Liver (tissue), 8 donors: ENCODE measurements at regions not wholly inside any gene's neighbourhood (a gene's known extent, or its start where the extent isn't known, plus 50 kb on each side); places are given as distances from the start of the nearest gene placed in this dataset.
A peak's percentile ranks its signal among the peaks of the same experiment; 100 is the strongest.

ENCODE experiments used
- DNase-seq: peaks from one replicate; pipeline ENCODE4 v3.0.0-alpha.2; 2017; ENCODE audit warnings: low spot score
- H3K27ac ChIP-seq, 2 donors: one replicate each; pipeline ENCODE4 v1.7.0; 2013; ENCODE audit warnings: inconsistent platforms in 2 of 2, low read length in 2 of 2, control low read depth in 1 of 2, low read depth in 1 of 2, mild to moderate bottlenecking in 1 of 2
- H3K27me3 ChIP-seq, 4 donors: one replicate each; pipeline versions ENCODE4 v1.6.1 to v1.7.0; 2013; ENCODE audit warnings: low read length in 3 of 4, inconsistent platforms in 1 of 4, mild to moderate bottlenecking in 1 of 4, moderate library complexity in 1 of 4; ENCODE audit not compliant: control insufficient read depth in 4 of 4, insufficient read depth in 4 of 4
- H3K36me3 ChIP-seq, 4 donors: one replicate each; pipeline versions ENCODE4 v1.6.1 to v1.7.0; 2013; ENCODE audit warnings: low read length in 3 of 4, mild to moderate bottlenecking in 3 of 4, low read depth in 1 of 4, moderate library complexity in 1 of 4; ENCODE audit not compliant: control insufficient read depth in 4 of 4, insufficient read depth in 3 of 4
- H3K4me1 ChIP-seq, 4 donors: one replicate each; pipeline versions ENCODE4 v1.6.1 to v1.7.0; 2013; ENCODE audit warnings: low read length in 3 of 4, mild to moderate bottlenecking in 3 of 4, moderate library complexity in 1 of 4; ENCODE audit not compliant: control insufficient read depth in 4 of 4, insufficient read depth in 4 of 4
- H3K4me3 ChIP-seq, 3 donors: one replicate each; pipeline versions ENCODE4 v1.6.1 to v1.7.0; 2013; ENCODE audit warnings: low read length in 3 of 3, control low read depth in 1 of 3, low read depth in 1 of 3, mild to moderate bottlenecking in 1 of 3
- H3K9ac ChIP-seq, 2 donors: one replicate each; pipeline ENCODE4 v1.7.0; 2013; ENCODE audit warnings: low read length in 2 of 2, mild to moderate bottlenecking in 2 of 2, moderate library complexity in 2 of 2, control low read depth in 1 of 2, low read depth in 1 of 2
- H3K9me3 ChIP-seq, 4 donors: one replicate each; pipeline versions ENCODE4 v1.6.1 to v1.7.0; 2013; ENCODE audit warnings: low read length in 3 of 4; ENCODE audit not compliant: control insufficient read depth in 4 of 4
- EGR1 ChIP-seq, 2 donors: IDR thresholded peaks; 2 replicates each; pipeline ENCODE4 v1.6.1; 2016 to 2018; ENCODE audit warnings: antibody characterized with exemption in 2 of 2, low read depth in 2 of 2
- FOXA1 ChIP-seq: IDR thresholded peaks from 2 replicates; pipeline ENCODE4 v1.6.1; 2016; ENCODE audit warnings: antibody characterized with exemption
- FOXA2 ChIP-seq: IDR thresholded peaks from 2 replicates; pipeline ENCODE4 v1.6.1; 2016; ENCODE audit warnings: antibody characterized with exemption
- GABPA ChIP-seq, 2 donors: IDR thresholded peaks in 1 of 2; conservative IDR thresholded peaks in 1 of 2; 2 replicates each; pipeline ENCODE4 v1.6.1; 2016; ENCODE audit warnings: antibody characterized with exemption in 2 of 2, mild to moderate bottlenecking in 1 of 2, moderate library complexity in 1 of 2
- HNF4A ChIP-seq, 2 donors: conservative IDR thresholded peaks; 2 replicates each; pipeline ENCODE4 v1.6.1; 2016; ENCODE audit warnings: antibody characterized with exemption in 2 of 2, mild to moderate bottlenecking in 2 of 2
- HNF4G ChIP-seq: IDR thresholded peaks from 2 replicates; pipeline ENCODE4 v1.6.1; 2016; ENCODE audit warnings: antibody characterized with exemption
- JUND ChIP-seq, 2 donors: IDR thresholded peaks; 2 replicates each; pipeline ENCODE4 v1.6.1; 2016; ENCODE audit warnings: antibody characterized with exemption in 2 of 2
- NR2F2 ChIP-seq: IDR thresholded peaks from 2 replicates; pipeline ENCODE4 v1.6.1; 2016; ENCODE audit warnings: antibody characterized with exemption
- RAD21 ChIP-seq, 2 donors: IDR thresholded peaks; 2 replicates each; pipeline ENCODE4 v1.6.1; 2016; ENCODE audit warnings: antibody characterized with exemption in 2 of 2, mild to moderate bottlenecking in 2 of 2
- RXRA ChIP-seq, 2 donors: IDR thresholded peaks; 2 replicates each; pipeline ENCODE4 v1.6.1; 2017 to 2018; ENCODE audit warnings: antibody characterized with exemption in 2 of 2, mild to moderate bottlenecking in 1 of 2
- SP1 ChIP-seq: IDR thresholded peaks from 2 replicates; pipeline ENCODE4 v1.6.1; 2018; ENCODE audit warnings: antibody characterized with exemption, mild to moderate bottlenecking
- TAF1 ChIP-seq: conservative IDR thresholded peaks from 2 replicates; pipeline ENCODE4 v1.6.1; 2016; ENCODE audit warnings: antibody characterized with exemption, mild to moderate bottlenecking
- YY1 ChIP-seq: IDR thresholded peaks from 2 replicates; pipeline ENCODE4 v1.6.1; 2016; ENCODE audit warnings: antibody characterized with exemption, mild to moderate bottlenecking
- WGBS: extraction: QIAGEN DNeasy Blood & Tissue Kit; methylation state at CpG from one replicate; pipeline ENCODE4 v1.1.7; 2013; 5-methylcytosine and 5-hydroxymethylcytosine counted together
- TF ChIP-seq, protein P1 (sequence below): fragments of 150-350 bp; IDR thresholded peaks from 2 replicates; pipeline ENCODE4 v1.5.1; 2017; ENCODE audit warnings: improper control_type of control experiment, low read depth, low read length; ENCODE audit not compliant: missing input control
- TF ChIP-seq, protein P2 (sequence below): IDR thresholded peaks from 2 replicates; pipeline ENCODE4 v1.6.1; 2016; ENCODE audit warnings: antibody characterized with exemption
- TF ChIP-seq, protein P3 (sequence below): IDR thresholded peaks from 2 replicates; pipeline ENCODE4 v1.6.1; 2016; ENCODE audit warnings: antibody characterized with exemption, mild to moderate bottlenecking
- TF ChIP-seq, protein P4 (sequence below): IDR thresholded peaks from 2 replicates; pipeline ENCODE4 v1.6.1; 2016; ENCODE audit warnings: antibody characterized with exemption
- TF ChIP-seq, protein P5 (sequence below): IDR thresholded peaks from 2 replicates; pipeline ENCODE4 v1.6.1; 2016; ENCODE audit warnings: antibody characterized with exemption
- donor health status: healthy.
- donor health status: healthy.
- donor health status: healthy.
- donor health status: healthy.
- donor health status: healthy.

DNA sequence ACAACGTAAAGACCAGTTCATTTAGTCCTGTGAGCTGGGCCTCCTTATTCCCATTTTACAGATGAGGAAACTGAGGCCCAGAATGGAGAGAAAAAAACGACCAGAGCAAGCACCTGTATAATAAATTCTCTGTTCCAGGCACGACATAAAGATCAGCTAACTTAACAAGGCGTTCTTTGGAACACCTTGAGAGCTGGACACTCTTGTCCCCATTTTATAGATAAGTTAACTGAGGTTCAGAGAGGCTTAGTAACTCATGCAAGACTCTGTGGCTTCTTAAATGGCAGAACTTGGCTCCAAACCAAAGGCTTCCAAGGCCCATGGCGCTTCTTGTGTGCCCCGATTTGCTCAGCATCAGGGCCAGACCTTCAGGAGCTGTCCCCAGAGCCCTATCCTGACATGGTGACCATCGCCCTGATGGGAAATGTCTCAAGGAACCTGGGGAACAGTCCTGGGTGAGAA is 142.1 kb downstream of the VEGFA start:
- no peaks in the 10 kb centered on the region for H3K9me3 ChIP-seq
- H3K9ac ChIP-seq: no peak overlapping the region
- no peaks in the 10 kb centered on the region for H3K36me3 ChIP-seq
- TF ChIP-seq TAF1 (no peak), NR2F2 (no peak), JUND (IDR thresholded peaks at IDR 0.05) (no peak), HNF4G (no peak), SP1 (no peak), RAD21 (IDR thresholded peaks at IDR 0.05) (no peak), FOXA1 (no peak), FOXA2 (no peak), RXRA (IDR thresholded peaks at IDR 0.05) (no peak), YY1 (no peak), HNF4A (conservative IDR thresholded peaks at IDR 0.05) (no peak), GABPA (IDR thresholded peaks at IDR 0.05 in 1 of 2, conservative IDR thresholded peaks at IDR 0.05 in 1 of 2) (no peak), EGR1 (IDR thresholded peaks at IDR 0.05; ENCODE audit: low read depth in 2 of 2) (no peak)
- TF ChIP-seq, protein P1, sequence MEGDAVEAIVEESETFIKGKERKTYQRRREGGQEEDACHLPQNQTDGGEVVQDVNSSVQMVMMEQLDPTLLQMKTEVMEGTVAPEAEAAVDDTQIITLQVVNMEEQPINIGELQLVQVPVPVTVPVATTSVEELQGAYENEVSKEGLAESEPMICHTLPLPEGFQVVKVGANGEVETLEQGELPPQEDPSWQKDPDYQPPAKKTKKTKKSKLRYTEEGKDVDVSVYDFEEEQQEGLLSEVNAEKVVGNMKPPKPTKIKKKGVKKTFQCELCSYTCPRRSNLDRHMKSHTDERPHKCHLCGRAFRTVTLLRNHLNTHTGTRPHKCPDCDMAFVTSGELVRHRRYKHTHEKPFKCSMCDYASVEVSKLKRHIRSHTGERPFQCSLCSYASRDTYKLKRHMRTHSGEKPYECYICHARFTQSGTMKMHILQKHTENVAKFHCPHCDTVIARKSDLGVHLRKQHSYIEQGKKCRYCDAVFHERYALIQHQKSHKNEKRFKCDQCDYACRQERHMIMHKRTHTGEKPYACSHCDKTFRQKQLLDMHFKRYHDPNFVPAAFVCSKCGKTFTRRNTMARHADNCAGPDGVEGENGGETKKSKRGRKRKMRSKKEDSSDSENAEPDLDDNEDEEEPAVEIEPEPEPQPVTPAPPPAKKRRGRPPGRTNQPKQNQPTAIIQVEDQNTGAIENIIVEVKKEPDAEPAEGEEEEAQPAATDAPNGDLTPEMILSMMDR: no peak
- TF ChIP-seq, protein P2, sequence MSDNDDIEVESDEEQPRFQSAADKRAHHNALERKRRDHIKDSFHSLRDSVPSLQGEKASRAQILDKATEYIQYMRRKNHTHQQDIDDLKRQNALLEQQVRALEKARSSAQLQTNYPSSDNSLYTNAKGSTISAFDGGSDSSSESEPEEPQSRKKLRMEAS: no peak
- TF ChIP-seq, protein P3, sequence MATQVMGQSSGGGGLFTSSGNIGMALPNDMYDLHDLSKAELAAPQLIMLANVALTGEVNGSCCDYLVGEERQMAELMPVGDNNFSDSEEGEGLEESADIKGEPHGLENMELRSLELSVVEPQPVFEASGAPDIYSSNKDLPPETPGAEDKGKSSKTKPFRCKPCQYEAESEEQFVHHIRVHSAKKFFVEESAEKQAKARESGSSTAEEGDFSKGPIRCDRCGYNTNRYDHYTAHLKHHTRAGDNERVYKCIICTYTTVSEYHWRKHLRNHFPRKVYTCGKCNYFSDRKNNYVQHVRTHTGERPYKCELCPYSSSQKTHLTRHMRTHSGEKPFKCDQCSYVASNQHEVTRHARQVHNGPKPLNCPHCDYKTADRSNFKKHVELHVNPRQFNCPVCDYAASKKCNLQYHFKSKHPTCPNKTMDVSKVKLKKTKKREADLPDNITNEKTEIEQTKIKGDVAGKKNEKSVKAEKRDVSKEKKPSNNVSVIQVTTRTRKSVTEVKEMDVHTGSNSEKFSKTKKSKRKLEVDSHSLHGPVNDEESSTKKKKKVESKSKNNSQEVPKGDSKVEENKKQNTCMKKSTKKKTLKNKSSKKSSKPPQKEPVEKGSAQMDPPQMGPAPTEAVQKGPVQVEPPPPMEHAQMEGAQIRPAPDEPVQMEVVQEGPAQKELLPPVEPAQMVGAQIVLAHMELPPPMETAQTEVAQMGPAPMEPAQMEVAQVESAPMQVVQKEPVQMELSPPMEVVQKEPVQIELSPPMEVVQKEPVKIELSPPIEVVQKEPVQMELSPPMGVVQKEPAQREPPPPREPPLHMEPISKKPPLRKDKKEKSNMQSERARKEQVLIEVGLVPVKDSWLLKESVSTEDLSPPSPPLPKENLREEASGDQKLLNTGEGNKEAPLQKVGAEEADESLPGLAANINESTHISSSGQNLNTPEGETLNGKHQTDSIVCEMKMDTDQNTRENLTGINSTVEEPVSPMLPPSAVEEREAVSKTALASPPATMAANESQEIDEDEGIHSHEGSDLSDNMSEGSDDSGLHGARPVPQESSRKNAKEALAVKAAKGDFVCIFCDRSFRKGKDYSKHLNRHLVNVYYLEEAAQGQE: no peak
- TF ChIP-seq, protein P4, sequence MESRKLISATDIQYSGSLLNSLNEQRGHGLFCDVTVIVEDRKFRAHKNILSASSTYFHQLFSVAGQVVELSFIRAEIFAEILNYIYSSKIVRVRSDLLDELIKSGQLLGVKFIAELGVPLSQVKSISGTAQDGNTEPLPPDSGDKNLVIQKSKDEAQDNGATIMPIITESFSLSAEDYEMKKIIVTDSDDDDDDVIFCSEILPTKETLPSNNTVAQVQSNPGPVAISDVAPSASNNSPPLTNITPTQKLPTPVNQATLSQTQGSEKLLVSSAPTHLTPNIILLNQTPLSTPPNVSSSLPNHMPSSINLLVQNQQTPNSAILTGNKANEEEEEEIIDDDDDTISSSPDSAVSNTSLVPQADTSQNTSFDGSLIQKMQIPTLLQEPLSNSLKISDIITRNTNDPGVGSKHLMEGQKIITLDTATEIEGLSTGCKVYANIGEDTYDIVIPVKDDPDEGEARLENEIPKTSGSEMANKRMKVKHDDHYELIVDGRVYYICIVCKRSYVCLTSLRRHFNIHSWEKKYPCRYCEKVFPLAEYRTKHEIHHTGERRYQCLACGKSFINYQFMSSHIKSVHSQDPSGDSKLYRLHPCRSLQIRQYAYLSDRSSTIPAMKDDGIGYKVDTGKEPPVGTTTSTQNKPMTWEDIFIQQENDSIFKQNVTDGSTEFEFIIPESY: no peak
- TF ChIP-seq, protein P5, sequence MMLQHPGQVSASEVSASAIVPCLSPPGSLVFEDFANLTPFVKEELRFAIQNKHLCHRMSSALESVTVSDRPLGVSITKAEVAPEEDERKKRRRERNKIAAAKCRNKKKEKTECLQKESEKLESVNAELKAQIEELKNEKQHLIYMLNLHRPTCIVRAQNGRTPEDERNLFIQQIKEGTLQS: no peak
- WGBS: 61% methylated on average over 7 of the region's 7 CpGs
- no peaks in the 10 kb centered on the region for H3K27me3 ChIP-seq
- no peak for DNase-seq
- peaks cover 32 to 90% (median 78%) of the 10 kb centered on the region in 4 donors for H3K4me1 ChIP-seq
- H3K27ac ChIP-seq: peak overlapping the region; percentile 85 to 92
- H3K4me3 ChIP-seq: no peak overlapping the region
